GM10248 (cell line): ENCODE measurements at regions not wholly inside any gene's neighbourhood (a gene's known extent, or its start where the extent isn't known, plus 50 kb on each side); places are given as distances from the start of the nearest gene placed in this dataset.

Experiments
- CTCF ChIA-PET: fragments of 300-600 bp; sonication (Branson Sonifier 250); formaldehyde crosslinking; extraction: SDS; loops from one replicate; lab custom pipeline; 2021; ENCODE audit warnings: antibody characterized with exemption; lab: Yijun Ruan, JAX
- POLR2A ChIA-PET: fragments of 350-650 bp; sonication (Branson Sonifier 250); formaldehyde crosslinking; extraction: SDS; loops from one replicate; lab custom pipeline; 2020; ENCODE audit warnings: antibody characterized with exemption; lab: Yijun Ruan, JAX
- DNase-seq: peaks from one replicate; pipeline ENCODE4 v3.0.0; 2012; ENCODE audit errors: extremely low spot score
- TF ChIP-seq, protein P1 (sequence below): IDR thresholded peaks from 2 replicates; pipeline ENCODE4 v1.5.1; 2012; ENCODE audit warnings: mild to moderate bottlenecking, low read depth; ENCODE audit errors: extremely low read depth, missing control alignments, control extremely low read depth

DNA sequence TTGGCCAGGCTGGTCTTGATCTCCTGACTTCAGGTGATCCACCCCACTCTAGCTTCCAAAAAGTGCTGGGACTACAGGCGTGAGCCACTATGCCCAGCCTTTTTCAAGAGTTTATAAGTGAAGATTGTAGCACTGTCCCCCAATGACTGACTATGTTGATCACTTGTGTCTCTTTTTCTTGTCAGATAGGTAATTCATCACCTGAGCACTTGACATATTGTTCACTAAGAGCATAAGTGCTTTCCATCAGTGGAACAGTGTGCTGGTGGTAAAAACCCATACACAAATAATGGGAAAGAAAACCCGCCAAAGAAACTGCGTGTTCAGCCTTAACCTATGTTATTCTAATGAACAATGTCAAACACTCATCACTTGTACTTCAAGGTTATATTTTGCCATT lies 414.4 kb upstream of the CDH7 start:
- TF ChIP-seq, protein P1, sequence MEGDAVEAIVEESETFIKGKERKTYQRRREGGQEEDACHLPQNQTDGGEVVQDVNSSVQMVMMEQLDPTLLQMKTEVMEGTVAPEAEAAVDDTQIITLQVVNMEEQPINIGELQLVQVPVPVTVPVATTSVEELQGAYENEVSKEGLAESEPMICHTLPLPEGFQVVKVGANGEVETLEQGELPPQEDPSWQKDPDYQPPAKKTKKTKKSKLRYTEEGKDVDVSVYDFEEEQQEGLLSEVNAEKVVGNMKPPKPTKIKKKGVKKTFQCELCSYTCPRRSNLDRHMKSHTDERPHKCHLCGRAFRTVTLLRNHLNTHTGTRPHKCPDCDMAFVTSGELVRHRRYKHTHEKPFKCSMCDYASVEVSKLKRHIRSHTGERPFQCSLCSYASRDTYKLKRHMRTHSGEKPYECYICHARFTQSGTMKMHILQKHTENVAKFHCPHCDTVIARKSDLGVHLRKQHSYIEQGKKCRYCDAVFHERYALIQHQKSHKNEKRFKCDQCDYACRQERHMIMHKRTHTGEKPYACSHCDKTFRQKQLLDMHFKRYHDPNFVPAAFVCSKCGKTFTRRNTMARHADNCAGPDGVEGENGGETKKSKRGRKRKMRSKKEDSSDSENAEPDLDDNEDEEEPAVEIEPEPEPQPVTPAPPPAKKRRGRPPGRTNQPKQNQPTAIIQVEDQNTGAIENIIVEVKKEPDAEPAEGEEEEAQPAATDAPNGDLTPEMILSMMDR, result no peak
- ChIA-PET CTCF (no interaction called here), POLR2A (no interaction called here)
- DNase-seq, result no peak

DNA sequence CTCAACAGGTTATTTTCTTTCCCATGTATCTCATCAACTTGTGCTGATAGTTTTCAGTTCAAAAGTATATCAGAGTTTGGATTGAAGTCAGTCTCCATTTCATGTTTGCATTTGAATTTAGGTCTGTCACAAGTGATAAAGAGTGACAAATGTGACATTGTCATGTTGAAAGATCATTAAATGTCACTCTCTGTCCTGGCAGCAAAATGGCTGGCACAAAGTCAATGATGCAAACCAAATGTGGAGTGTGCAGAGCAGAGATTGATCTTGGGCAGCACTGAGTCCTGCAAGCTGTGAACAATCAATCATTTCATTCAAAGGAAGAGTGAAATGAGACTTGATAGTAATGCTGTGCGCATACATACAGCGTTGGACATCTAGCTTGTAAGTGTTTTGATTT lies 421.8 kb upstream of the CDH7 start:
- ChIA-PET CTCF (interaction anchor here (1.9 kb wide), 1 partner anchor 12 kb away, joined by 4 read pairs; no protein-coding TSS in a partner anchor), POLR2A (no interaction called here)
- TF ChIP-seq, protein P1, result no peak
- DNase-seq, result no peak

GRCh38 chr18:65326805-65327204 lies 424.0 kb upstream of the CDH7 start:
- CTCF ChIA-PET, result no interaction called here

DNA sequence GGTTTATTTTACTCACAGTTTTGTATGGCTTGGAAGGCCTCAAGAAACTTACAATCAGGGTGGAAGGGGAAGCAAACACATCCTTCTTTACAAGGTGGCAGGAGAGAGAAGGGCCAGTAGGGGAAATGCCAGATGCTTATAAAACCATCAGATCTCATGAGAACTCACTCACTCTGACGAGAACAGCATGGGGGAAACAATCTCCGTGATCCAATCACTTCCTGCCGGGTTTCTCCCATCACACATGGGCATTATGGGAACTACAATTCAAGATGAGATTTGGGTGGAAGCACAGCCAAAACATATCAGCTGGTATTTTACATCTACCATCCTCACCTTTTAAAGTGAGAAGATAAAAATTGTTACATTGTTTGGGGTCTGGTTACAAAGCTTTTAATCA lies 427.9 kb upstream of the CDH7 start:
- ChIA-PET POLR2A (no interaction called here), CTCF (no interaction called here)
- DNase-seq, result no peak
- TF ChIP-seq, protein P1, result no peak

More at GRCh38 chr18:65326805-65327204, 424.0 kb upstream of the CDH7 start:
- POLR2A ChIA-PET, result no interaction called here
- DNase-seq, result no peak
- TF ChIP-seq, protein P1, result no peak

GRCh38 chr18:65298422-65298821 lies 452.4 kb upstream of the CDH7 start:
- POLR2A ChIA-PET, result no interaction called here
- DNase-seq, result no peak
- TF ChIP-seq, protein P1, result no peak
- CTCF ChIA-PET, result interaction anchor here (1.0 kb wide), 1 partner anchor 16 kb away, joined by 3 read pairs; no protein-coding TSS in a partner anchor

GRCh38 chr18:65288908-65289307 lies 461.9 kb upstream of the CDH7 start:
- DNase-seq, result no peak
- POLR2A ChIA-PET, result no interaction called here
- CTCF ChIA-PET, result no interaction called here
- TF ChIP-seq, protein P1, result no peak

DNA sequence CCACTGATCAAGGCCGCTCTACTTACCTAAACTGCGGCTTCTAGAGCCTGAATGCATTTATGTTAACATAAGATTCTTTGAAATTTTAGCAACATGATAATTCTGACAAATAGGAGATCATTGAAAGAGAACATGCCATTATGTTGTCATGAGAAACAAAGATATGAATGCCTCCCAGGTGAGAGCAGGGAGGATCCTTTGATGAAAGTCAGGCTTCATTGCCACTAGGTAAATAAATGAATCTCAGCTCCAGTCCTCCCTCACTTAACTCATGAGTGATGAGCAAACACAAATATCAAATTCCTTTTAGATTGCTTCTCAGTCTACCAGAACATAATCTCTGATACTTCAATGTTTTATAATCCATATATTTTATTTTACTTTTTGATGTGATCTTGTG lies 463.2 kb upstream of the CDH7 start:
- TF ChIP-seq, protein P1, result no peak
- ChIA-PET POLR2A (no interaction called here), CTCF (no interaction called here)
- DNase-seq, result no peak
